MV-4-11 (cell line): ENCODE measurements at regions not wholly inside any gene's neighbourhood (a gene's known extent, or its start where the extent isn't known, plus 50 kb on each side); places are given as distances from the start of the nearest gene placed in this dataset.
"Not testable (repeated sequence)": the region's sequence is repeated elsewhere in the genome, so short reads cannot be mapped to it uniquely, and the experiment has no call there.

Source experiments
- DNase-seq: peaks from one replicate; lab custom pipeline; 2025; lab: John Stamatoyannopoulos, UW

- no peak for DNase-seq
These were observed 161.1 kb upstream of the OLIG3 start for GRCh38 chr6:137655291-137655690.

- no peak for DNase-seq
These were observed 162.5 kb upstream of the OLIG3 start for GRCh38 chr6:137656735-137657134.

GRCh38 chr6:137657351-137657911, 163.2 kb upstream of the OLIG3 start:
- no peak for DNase-seq

GRCh38 chr6:137658287-137658686, 164.1 kb upstream of the OLIG3 start:
- no peak for DNase-seq

GRCh38 chr6:137659871-137660270, 165.7 kb upstream of the OLIG3 start:
- no peak for DNase-seq

- DNase-seq, result no peak
These were observed 166.1 kb upstream of the OLIG3 start for GRCh38 chr6:137660296-137660731.

GRCh38 chr6:137661601-137662000, 167.4 kb upstream of the OLIG3 start:
- DNase-seq, result peak; percentile 4

GRCh38 chr6:137664183-137664582, 170.0 kb upstream of the OLIG3 start:
- DNase-seq, result no peak

- DNase-seq, result no peak
These were observed 171.2 kb upstream of the OLIG3 start for GRCh38 chr6:137665342-137665934.

- DNase-seq, result no peak
These were observed 172.1 kb upstream of the OLIG3 start for GRCh38 chr6:137666202-137666774.

- no peak for DNase-seq
These were observed 179.4 kb upstream of the OLIG3 start for GRCh38 chr6:137673603-137674002.

- DNase-seq, result no peak
These were observed 182.7 kb upstream of the OLIG3 start for GRCh38 chr6:137676888-137677287.

GRCh38 chr6:137677709-137678108, 183.5 kb upstream of the OLIG3 start:
- DNase-seq, result peak; percentile 65

- no peak for DNase-seq
These were observed 184.3 kb upstream of the OLIG3 start for GRCh38 chr6:137678451-137678850.

GRCh38 chr6:137680705-137681346, 186.2 kb upstream of the TNFAIP3 start:
- DNase-seq, result peak; percentile 9

- no peak for DNase-seq
These were observed 185.5 kb upstream of the TNFAIP3 start for GRCh38 chr6:137681445-137682009.

- not testable (repeated sequence) for DNase-seq
These were observed 184.4 kb upstream of the TNFAIP3 start for GRCh38 chr6:137682658-137683057.

- no peak for DNase-seq
These were observed 183.1 kb upstream of the TNFAIP3 start for GRCh38 chr6:137683916-137684315.

GRCh38 chr6:137685798-137686375, 181.2 kb upstream of the TNFAIP3 start:
- DNase-seq, result no peak

GRCh38 chr6:137687818-137688217, 179.2 kb upstream of the TNFAIP3 start:
- DNase-seq, result no peak

GRCh38 chr6:137688230-137688971, 178.7 kb upstream of the TNFAIP3 start:
- no peak for DNase-seq

GRCh38 chr6:137689377-137689776, 177.7 kb upstream of the TNFAIP3 start:
- no peak for DNase-seq
